ENCODE measurements at regions not wholly inside any gene's neighbourhood (a gene's known extent, or its start where the extent isn't known, plus 50 kb on each side); places are given as distances from the start of the nearest gene placed in this dataset.

DNA sequence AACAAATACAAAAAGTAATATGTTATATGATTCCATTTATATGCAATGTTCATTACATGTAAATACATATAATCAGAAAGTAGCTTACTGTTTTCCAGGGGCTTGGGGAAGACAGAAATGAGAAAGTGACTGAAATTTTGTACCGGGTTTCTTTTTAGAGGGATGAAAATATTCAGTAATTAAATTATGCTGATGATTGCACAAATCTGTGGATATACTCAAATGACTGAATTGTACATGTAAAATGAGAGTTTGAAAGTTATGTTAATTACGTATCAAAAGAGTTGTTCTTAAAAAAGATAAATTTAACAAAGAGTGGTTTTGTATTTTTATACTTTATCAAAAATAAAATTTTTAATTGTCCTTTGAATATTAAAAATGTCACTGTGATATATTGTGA lies 856.3 kb downstream of the DSC3 start:
- DNase-seq = no peak

DNA sequence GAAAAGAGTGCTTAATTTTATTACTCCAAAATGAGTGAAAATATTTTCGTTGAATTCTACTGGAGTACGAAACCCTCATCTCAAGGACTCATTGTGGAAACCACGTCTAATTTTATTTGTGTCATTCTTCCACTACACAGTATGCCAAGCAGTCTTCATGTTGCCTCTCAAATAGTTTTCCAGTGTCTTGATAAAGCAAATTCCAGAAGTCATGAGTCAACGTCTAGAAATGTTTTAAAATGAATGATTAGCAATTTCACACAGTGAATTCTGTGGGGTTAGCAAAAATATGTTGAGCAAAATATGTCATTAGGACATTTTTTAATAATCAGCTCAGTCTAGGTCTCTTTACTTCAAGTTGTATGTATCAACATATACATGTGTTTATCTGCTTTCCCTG lies 865.5 kb downstream of the DSC3 start:
- DNase-seq = no peak

- DNase-seq = no peak
These were observed 866.8 kb downstream of the DSC3 start for GRCh38 chr18:30175621-30176225.

DNA sequence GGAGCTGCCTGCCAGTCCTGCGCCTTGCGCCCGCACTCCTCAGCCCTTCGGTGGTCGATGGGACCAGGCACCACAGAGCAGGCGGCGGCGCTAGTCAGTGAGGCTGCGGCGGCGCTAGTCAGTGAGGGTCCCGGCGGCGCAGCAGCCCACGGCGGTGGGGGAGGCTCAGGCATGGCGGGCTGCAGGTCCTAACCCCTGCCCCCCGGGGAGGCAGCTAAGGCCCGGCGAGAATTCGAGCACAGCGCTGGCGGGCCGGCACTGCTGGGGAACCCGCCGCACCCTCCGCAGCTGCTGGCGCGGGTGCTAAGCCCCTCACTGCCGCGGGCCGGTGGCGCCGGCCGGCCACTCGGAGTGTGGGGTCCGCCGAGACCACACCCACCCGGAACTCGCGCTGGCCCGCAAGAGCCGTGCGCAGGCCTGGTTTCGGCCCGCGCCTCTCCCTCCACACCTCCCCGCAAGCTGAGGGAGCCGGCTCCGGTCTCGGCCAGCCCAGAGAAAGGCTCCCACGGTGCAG lies 867.4 kb downstream of the DSC3 start:
- no peak for DNase-seq

GRCh38 chr18:30163573-30163972 lies 879.0 kb downstream of the DSC3 start:
- no peak for DNase-seq

- no peak for DNase-seq
These were observed 882.4 kb downstream of the DSC3 start for GRCh38 chr18:30160124-30160523.

- no peak for DNase-seq
These were observed 891.8 kb downstream of the DSC3 start for GRCh38 chr18:30150586-30151250.

GRCh38 chr18:30149585-30149984 lies 893.0 kb downstream of the DSC3 start:
- DNase-seq = no peak

DNA sequence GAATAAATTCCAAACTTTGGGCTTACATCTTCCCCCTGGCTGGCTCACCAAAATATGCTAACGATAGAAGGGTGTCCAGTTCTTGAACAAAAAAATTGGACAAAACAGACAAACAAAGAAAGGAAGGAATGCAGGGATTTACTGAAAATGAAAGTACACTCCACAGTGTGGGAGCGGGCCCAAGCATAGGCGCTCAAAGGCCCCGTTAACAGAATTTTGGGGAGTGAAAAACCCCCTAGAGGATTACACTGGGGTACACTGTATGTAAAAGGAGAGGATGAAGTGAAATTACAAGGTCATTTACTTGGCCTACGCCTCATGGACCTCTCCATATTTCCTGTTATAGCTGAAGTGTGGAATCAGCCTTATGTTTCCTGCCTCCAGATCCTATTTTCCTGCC lies 899.7 kb downstream of the DSC3 start:
- no peak for DNase-seq

DNA sequence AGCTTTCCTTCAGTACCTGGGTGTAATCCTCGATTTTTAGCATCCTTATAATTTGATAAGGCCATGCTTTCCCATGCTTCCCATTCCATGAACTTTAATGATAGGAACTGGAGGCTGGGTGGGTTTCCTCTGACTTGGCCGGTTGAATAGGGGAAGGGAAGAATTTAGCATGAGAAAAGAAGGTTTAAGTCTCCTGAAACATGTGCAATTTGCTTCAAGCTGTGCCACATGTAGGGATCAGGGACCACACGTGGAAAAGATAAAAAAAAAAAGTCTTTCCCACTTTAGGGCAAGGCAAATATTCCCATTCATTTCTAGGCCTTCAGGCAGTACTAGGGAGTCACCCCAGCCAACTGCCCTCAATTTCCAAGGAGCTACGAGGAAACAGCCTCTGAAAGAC lies 900.3 kb downstream of the DSC3 start:
- DNase-seq = no peak

DNA sequence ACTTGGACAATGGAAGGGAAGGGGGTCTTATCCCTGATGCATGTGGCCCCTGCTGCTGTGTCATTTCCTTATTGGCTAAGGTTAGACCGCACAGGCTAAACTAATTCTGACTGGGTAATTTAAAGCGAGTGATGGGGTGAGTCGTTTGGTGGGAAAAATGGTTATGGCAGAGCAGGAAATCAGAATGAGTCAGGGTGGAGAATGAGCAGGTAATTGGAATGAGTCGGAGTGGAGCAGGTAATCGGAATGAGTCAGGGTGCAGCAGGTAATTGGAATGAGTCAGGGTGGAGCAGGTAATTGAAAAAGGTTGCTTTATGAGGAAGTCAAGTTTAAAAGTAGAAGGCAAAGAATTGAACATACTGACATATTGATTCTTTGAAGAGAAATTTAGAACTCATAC lies 901.0 kb downstream of the DSC3 start:
- DNase-seq = peak in 5 of 56 donors; percentile 1 to 38 (median 4)

DNA sequence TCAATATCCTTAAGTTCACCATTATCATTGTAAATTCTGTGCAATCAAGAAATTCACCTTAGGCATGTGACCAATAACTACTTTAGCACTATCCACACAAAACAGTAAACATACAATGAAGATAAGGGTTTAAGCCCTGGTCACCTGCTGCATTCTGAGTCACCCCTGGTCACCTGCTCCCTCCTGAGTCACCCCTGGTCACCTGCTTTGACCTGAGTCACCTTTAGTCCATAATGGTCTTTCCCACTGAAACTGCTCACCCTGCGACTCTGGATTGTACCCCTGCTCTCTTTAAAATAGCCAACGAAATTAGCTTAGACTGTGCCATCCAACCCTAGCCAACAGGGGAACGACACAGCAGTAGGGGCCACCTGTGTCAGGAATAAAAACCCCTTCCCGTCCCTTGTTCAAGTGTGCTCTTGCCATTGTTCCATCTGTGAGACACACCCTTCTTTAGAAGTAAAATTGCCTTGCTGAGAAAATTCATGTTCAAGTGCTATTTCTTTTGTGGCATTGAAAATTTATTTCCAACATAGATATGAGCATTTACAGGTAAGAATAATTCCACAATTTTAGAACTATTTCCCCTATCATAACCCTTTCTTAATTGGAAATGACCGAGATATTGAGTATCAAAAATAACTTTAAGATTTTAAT lies 902.8 kb downstream of the DSC3 start:
- no peak for DNase-seq

GRCh38 chr18:30135938-30136337 lies 906.6 kb downstream of the DSC3 start:
- no peak for DNase-seq

GRCh38 chr18:30134020-30134419 lies 908.5 kb downstream of the DSC3 start:
- no peak for DNase-seq

DNA sequence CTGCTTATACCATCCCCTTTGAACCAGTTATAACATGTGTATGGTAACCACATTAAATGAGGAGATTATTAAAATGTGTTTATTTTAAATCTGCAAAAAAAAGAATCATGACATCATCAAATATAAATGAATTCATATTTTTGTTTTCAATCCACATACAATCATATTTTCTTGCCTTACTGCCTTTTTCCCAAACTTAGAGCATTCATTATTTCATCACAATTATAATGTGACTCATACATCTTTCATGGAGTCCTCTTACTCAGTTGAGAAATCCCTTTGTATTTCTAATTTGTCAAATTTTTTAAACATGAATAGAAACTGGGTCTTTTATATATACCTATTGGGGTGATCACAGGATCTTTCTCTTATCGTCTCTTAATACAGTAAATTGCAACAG lies 909.6 kb downstream of the DSC3 start:
- no peak for DNase-seq

- DNase-seq = no peak
These were observed 921.1 kb downstream of the DSC3 start for GRCh38 chr18:30121397-30121796.

GRCh38 chr18:30113454-30113853 lies 929.1 kb downstream of the DSC3 start:
- no peak for DNase-seq

GRCh38 chr18:30106356-30106755 lies 936.2 kb downstream of the DSC3 start:
- no peak for DNase-seq

DNA sequence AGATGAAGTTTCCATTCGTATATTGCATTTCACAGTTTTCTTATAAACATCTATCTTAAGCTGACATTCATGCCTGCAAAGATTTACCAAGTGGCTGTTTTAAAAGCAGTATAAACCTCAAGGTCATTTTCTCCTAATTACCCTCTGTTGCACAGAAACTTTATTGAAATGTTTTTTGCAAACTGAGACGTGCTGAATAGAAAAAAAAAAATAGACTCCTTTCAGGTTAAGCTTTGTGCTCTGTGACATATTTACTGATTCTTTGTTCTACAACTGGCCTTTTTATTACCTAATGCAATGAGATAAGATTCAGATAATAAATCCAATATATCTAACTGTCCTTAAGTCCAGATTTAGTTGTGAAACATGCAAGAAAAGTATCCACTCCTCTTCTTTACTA lies 938.7 kb downstream of the DSC3 start:
- DNase-seq = no peak

GRCh38 chr18:30096796-30097195 lies 945.7 kb downstream of the DSC3 start:
- no peak for DNase-seq

DNA sequence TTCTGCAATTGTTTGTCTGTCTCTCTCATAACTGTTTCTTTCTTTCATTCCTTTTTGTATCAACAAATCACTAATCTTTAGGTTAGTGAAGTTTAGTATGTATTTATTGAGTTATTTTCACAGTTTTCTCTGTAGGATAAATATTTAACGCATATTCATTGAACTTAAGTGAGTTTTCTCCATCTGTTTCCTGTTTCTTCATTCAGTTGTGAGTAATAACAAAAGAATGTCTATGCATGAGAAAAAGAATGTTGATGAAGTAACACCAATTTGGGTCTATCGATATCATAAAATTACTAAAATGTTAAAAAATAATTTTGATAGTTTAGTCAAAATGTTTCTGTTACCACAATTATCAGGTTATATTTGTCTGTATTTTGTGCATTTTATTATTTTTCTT lies 948.0 kb downstream of the DSC3 start:
- DNase-seq = no peak

DNA sequence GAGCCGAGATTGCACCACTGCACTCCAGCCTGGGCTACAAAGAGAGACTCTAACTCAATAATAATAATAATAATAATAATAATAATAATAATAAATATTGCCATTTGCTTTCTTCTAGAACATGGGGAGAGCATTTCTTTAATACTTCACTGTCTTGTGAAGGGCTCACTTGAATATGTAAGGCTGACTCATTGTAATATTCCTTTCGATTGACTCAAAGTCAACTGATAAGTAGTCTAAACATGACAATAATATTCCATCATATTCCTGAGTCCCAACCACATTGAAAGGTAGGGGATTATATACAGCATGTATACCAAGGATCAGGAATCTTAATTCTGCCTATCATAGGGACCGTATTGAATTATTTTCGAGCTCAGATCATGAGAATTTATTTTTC lies 949.2 kb downstream of the DSC3 start:
- DNase-seq = no peak

All from nucleus accumbens (tissue), 56 donors.